Esophagus muscularis mucosa (tissue), 4 donors: ENCODE measurements at regions not wholly inside any gene's neighbourhood (a gene's known extent, or its start where the extent isn't known, plus 50 kb on each side); places are given as distances from the start of the nearest gene placed in this dataset.

Source experiments
- DNase-seq: peaks from one replicate; pipeline ENCODE4 v3.0.0-alpha.2; 2017; ENCODE audit errors: extremely low spot score
- H3K27ac ChIP-seq, 4 donors: fragments of 200-600 bp; sonication (generic); replicated peaks in 1 of 4; 1 replicate in 3 of 4; 2 replicates in 1 of 4; pipeline ENCODE4 v1.5.1; 2016 to 2019; ENCODE audit warnings: mild to moderate bottlenecking in 1 of 4
- H3K27me3 ChIP-seq, 4 donors: fragments of 200-600 bp; sonication (generic); one replicate each; pipeline versions ENCODE4 v1.5.1 to v1.6.0; 2016 to 2019
- H3K36me3 ChIP-seq, 4 donors: fragments of 200-600 bp; sonication (generic); one replicate each; pipeline ENCODE4 v1.5.1; 2016 to 2019
- H3K4me1 ChIP-seq, 4 donors: fragments of 200-600 bp; sonication (generic); one replicate each; pipeline ENCODE4 v1.5.1; 2016 to 2019
- H3K4me3 ChIP-seq, 4 donors: fragments of 200-600 bp; sonication (generic); 1 replicate in 2 of 4; 2 replicates in 2 of 4; pipeline ENCODE4 v1.5.1; 2016 to 2019; ENCODE audit warnings: mild to moderate bottlenecking in 4 of 4, moderate library complexity in 1 of 4
- H3K9me3 ChIP-seq, 4 donors: fragments of 200-600 bp; sonication (generic); 1 replicate in 3 of 4; 2 replicates in 1 of 4; pipeline ENCODE4 v1.5.1; 2016 to 2019
- CTCF ChIP-seq, 3 experiments: fragments of 200-600 bp in 2 of 3; fragments of 450-650 bp in 1 of 3; sonication (generic) in 2 of 3; IDR thresholded peaks; one replicate each; pipeline ENCODE4 v1.5.1; 2017 to 2019; ENCODE audit warnings: antibody characterized with exemption in 3 of 3, mild to moderate bottlenecking in 2 of 3, moderate library complexity in 1 of 3
- EP300 ChIP-seq: sonication (generic); formaldehyde crosslinking; IDR thresholded peaks from one replicate; pipeline ENCODE4 v1.6.1; 2017; ENCODE audit warnings: antibody characterized with exemption
- POLR2A ChIP-seq: fragments of 450-650 bp; IDR thresholded peaks from one replicate; pipeline ENCODE4 v1.6.1; 2017; ENCODE audit warnings: antibody characterized with exemption, moderate library complexity, mild to moderate bottlenecking, low read depth
- POLR2AphosphoS5 ChIP-seq, 2 donors: sonication (generic); formaldehyde crosslinking; IDR thresholded peaks; one replicate each; pipeline ENCODE4 v1.6.1; 2017; ENCODE audit warnings: antibody characterized with exemption in 2 of 2
- WGBS: methylation state at CpG from one replicate; pipeline ENCODE4 v1.1.5; 2018; 5-methylcytosine and 5-hydroxymethylcytosine counted together
- intact Hi-C: fragments of 100-400 bp; cut with DNase I; formaldehyde crosslinking; loops from one replicate; pipeline ENCODE4 v1.15.1; 2023

- Histone ChIP-seq H3K4me1 (peaks cover 0 to under 1% (median under 1%) of the 10 kb centered on the region in 4 donors), H3K27me3 (no peaks in the 10 kb centered on the region), H3K4me3 (no peak overlapping the region), H3K9me3 (peaks cover 0 to 16% (median 3%) of the 10 kb centered on the region in 4 donors), H3K36me3 (no peaks in the 10 kb centered on the region), H3K27ac (no peak overlapping the region)
- intact Hi-C loops: loop anchor here (10.0 kb wide), 1 partner anchor 59 kb away; no protein-coding TSS in a partner anchor
- DNase-seq: no peak
- no peak for TF ChIP-seq EP300
- no peak for TF ChIP-seq POLR2A
- no peak for TF ChIP-seq POLR2AphosphoS5 (IDR thresholded peaks at IDR 0.05)
These were observed 53.3 kb upstream of the FGGY start for GRCh38 chr1:59243550-59243949.

- peaks cover 0 to 5% (median 3%) of the 10 kb centered on the region in 4 donors for H3K4me1 ChIP-seq
- H3K27ac ChIP-seq: no peak overlapping the region
- 100% methylated on average over 1 of the region's 1 CpG for WGBS
- no peak overlapping the region for H3K4me3 ChIP-seq
- no peaks in the 10 kb centered on the region for H3K36me3 ChIP-seq
- H3K9me3 ChIP-seq: peaks cover 0 to 16% (median 3%) of the 10 kb centered on the region in 4 donors
- no peaks in the 10 kb centered on the region for H3K27me3 ChIP-seq
- intact Hi-C loops: loop anchor here (10.0 kb wide), 1 partner anchor 59 kb away; no protein-coding TSS in a partner anchor
- DNase-seq: no peak
- TF ChIP-seq EP300 (no peak), CTCF (IDR thresholded peaks at IDR 0.05) (no peak), POLR2A (no peak), POLR2AphosphoS5 (IDR thresholded peaks at IDR 0.05) (no peak)
These were observed 52.9 kb upstream of the FGGY start for GRCh38 chr1:59243978-59244377.

DNA sequence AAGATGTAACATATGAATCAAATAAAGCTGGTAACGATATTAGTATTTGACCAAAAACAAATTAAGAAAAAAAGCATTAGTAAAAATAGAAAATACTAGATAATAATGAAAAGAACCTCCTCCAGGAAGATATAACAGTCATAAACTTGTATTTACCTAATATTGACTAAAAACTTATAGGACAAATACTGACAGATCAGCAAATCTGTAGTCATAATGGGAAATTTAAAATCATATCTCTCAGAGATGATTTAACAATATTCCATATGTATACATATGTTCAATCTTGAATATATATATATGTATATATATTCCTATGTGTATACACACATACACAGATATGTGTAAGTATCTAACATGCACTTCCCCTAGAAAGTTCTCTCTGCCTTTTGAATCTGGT, 52.0 kb upstream of the FGGY start:
- 95% methylated on average over 1 of the region's 1 CpG for WGBS
- H3K27me3 ChIP-seq: no peaks in the 10 kb centered on the region
- no peak overlapping the region for H3K27ac ChIP-seq
- H3K9me3 ChIP-seq: peaks cover 0 to 16% (median 3%) of the 10 kb centered on the region in 4 donors
- no peak for TF ChIP-seq CTCF (IDR thresholded peaks at IDR 0.05)
- DNase-seq: no peak
- no peaks in the 10 kb centered on the region for H3K36me3 ChIP-seq
- peaks cover 5 to 14% (median 12%) of the 10 kb centered on the region in 4 donors for H3K4me1 ChIP-seq
- no peak overlapping the region for H3K4me3 ChIP-seq
- intact Hi-C loops: loop anchor here (10.0 kb wide), 1 partner anchor 60 kb away; no protein-coding TSS in a partner anchor
